OCI-LY7 (cell line): ENCODE measurements at regions not wholly inside any gene's neighbourhood (a gene's known extent, or its start where the extent isn't known, plus 50 kb on each side); places are given as distances from the start of the nearest gene placed in this dataset.

ENCODE experiments used
- BruUV-seq: library from RNA; stranded (reverse); fragments of 400-500 nt; replicated peaks from 2 replicates; lab custom pipeline; 2021; lab: Mats Ljungman, UMichigan
- CTCF ChIA-PET: fragments of 300-600 bp; sonication (Branson Sonifier 250); formaldehyde crosslinking; loops from one replicate; lab custom pipeline; 2022; ENCODE audit warnings: antibody characterized with exemption; ENCODE audit not compliant: unreplicated experiment; lab: Charles Lee
- POLR2A ChIA-PET: fragments of 300-600 bp; sonication (Branson Sonifier 250); formaldehyde crosslinking; loops from one replicate; lab custom pipeline; 2022; ENCODE audit warnings: antibody characterized with exemption; lab: Charles Lee
- DNase-seq: peaks from one replicate; pipeline ENCODE4 v3.0.0-alpha.2; 2015; ENCODE audit warnings: low spot score
- H2AFZ ChIP-seq: fragments of 200-600 bp; sonication (generic), shearing (Covaris generic); 2 replicates; pipeline ENCODE4 v1.6.1; 2014; ENCODE audit warnings: mild to moderate bottlenecking, antibody characterized with exemption, low read length, moderate library complexity
- H3K27ac ChIP-seq: fragments of 200-600 bp; sonication (generic); 2 replicates; pipeline ENCODE4 v1.5.1; 2014; ENCODE audit warnings: mixed run types, low read depth, mild to moderate bottlenecking, moderate library complexity, low read length, inconsistent platforms; ENCODE audit not compliant: poor library complexity, severe bottlenecking
- H3K36me3 ChIP-seq: fragments of 200-600 bp; sonication (generic); 2 replicates; pipeline ENCODE4 v1.6.1; 2014; ENCODE audit warnings: mild to moderate bottlenecking, antibody characterized with exemption, low read length, moderate library complexity, mixed read lengths; ENCODE audit not compliant: insufficient read depth
- H3K4me1 ChIP-seq: fragments of 200-600 bp; sonication (generic); 2 replicates; pipeline ENCODE4 v1.5.1; 2014; ENCODE audit warnings: mild to moderate bottlenecking, low read length; ENCODE audit not compliant: insufficient read depth, poor library complexity, severe bottlenecking
- H3K4me2 ChIP-seq: fragments of 200-600 bp; sonication (generic); 2 replicates; pipeline ENCODE4 v1.6.1; 2014; ENCODE audit warnings: mild to moderate bottlenecking, low read length
- H3K4me3 ChIP-seq: fragments of 200-600 bp; sonication (generic); 2 replicates; pipeline ENCODE4 v1.5.1; 2014; ENCODE audit warnings: mild to moderate bottlenecking, low read depth, low read length; ENCODE audit not compliant: poor library complexity, severe bottlenecking
- H3K79me2 ChIP-seq: fragments of 200-600 bp; sonication (generic); 2 replicates; pipeline ENCODE4 v1.6.1; 2016; ENCODE audit warnings: low read depth, mild to moderate bottlenecking, low read length, moderate library complexity, mixed read lengths; ENCODE audit not compliant: insufficient read depth
- H3K9me2 ChIP-seq: fragments of 200-600 bp; sonication (generic); 2 replicates; pipeline ENCODE4 v1.6.1; 2016; ENCODE audit warnings: mild to moderate bottlenecking, low read length, mixed read lengths; ENCODE audit not compliant: insufficient read depth
- H3K9me3 ChIP-seq: fragments of 200-600 bp; sonication (generic); 2 replicates; pipeline ENCODE4 v1.6.1; 2014; ENCODE audit warnings: mild to moderate bottlenecking, mixed run types, low read length, mixed read lengths
- H4K20me1 ChIP-seq: fragments of 200-600 bp; sonication (generic); 2 replicates; pipeline ENCODE4 v1.6.1; 2014; ENCODE audit warnings: mild to moderate bottlenecking, antibody characterized with exemption, low read length, moderate library complexity, mixed read lengths; ENCODE audit not compliant: insufficient read depth
- CTCF ChIP-seq: fragments of 200-600 bp; sonication (generic); conservative IDR thresholded peaks from 2 replicates; pipeline ENCODE4 v1.5.1; 2014; ENCODE audit warnings: mild to moderate bottlenecking, antibody characterized with exemption, low read length, moderate library complexity, mixed read lengths
- EZH2phosphoT487 ChIP-seq: fragments of 200-600 bp; sonication (generic); IDR thresholded peaks from 2 replicates; pipeline ENCODE4 v1.6.1; 2018; ENCODE audit warnings: low read depth, borderline replicate concordance, mild to moderate bottlenecking, mixed run types, antibody characterized with exemption, low read length, moderate library complexity, mixed read lengths
- intact Hi-C: fragments of 100-400 bp; cut with micrococcal nuclease; formaldehyde crosslinking; loops from one replicate; pipeline ENCODE4 v1.10.0; 2022; ENCODE audit not compliant: unreplicated experiment

GRCh38 chrX:5756616-5757015 is 472.1 kb downstream of the NLGN4X start:
- POLR2A ChIA-PET: no interaction called here
- Histone ChIP-seq H3K79me2 (no peaks in the 10 kb centered on the region), H3K4me2 (no peak overlapping the region), H3K4me3 (no peak overlapping the region), H4K20me1 (no peaks in the 10 kb centered on the region), H3K9me3 (no peaks in the 10 kb centered on the region), H2AFZ (no peak overlapping the region), H3K9me2 (no peaks in the 10 kb centered on the region), H3K36me3 (no peaks in the 10 kb centered on the region), H3K27ac (no peak overlapping the region), H3K4me1 (no peaks in the 10 kb centered on the region)
- TF ChIP-seq CTCF (no peak), EZH2phosphoT487 (no peak)
- no TSS peak for BruUV-seq
- no peak for DNase-seq
- intact Hi-C loops: no loop called here
- CTCF ChIA-PET: no interaction called here

- Histone ChIP-seq H3K4me2 (no peak overlapping the region), H3K79me2 (no peaks in the 10 kb centered on the region), H3K36me3 (no peaks in the 10 kb centered on the region), H3K4me3 (no peak overlapping the region), H3K9me3 (no peaks in the 10 kb centered on the region), H3K27ac (no peak overlapping the region), H3K9me2 (no peaks in the 10 kb centered on the region), H3K4me1 (no peaks in the 10 kb centered on the region), H4K20me1 (no peaks in the 10 kb centered on the region), H2AFZ (no peak overlapping the region)
- BruUV-seq: no TSS peak
- ChIA-PET POLR2A (no interaction called here), CTCF (no interaction called here)
- DNase-seq: no peak
- intact Hi-C loops: no loop called here
- TF ChIP-seq CTCF (no peak), EZH2phosphoT487 (no peak)
Observed at GRCh38 chrX:5753291-5753690, 475.4 kb downstream of the NLGN4X start.

GRCh38 chrX:5752831-5753230 is 475.8 kb downstream of the NLGN4X start:
- Histone ChIP-seq H3K4me2 (no peak overlapping the region), H3K4me1 (no peaks in the 10 kb centered on the region), H3K79me2 (no peaks in the 10 kb centered on the region), H3K27ac (no peak overlapping the region), H4K20me1 (no peaks in the 10 kb centered on the region), H2AFZ (no peak overlapping the region), H3K36me3 (no peaks in the 10 kb centered on the region), H3K4me3 (no peak overlapping the region), H3K9me2 (no peaks in the 10 kb centered on the region), H3K9me3 (no peaks in the 10 kb centered on the region)
- no peak for DNase-seq
- CTCF ChIA-PET: no interaction called here
- POLR2A ChIA-PET: no interaction called here
- no TSS peak for BruUV-seq
- TF ChIP-seq CTCF (no peak), EZH2phosphoT487 (no peak)
- intact Hi-C loops: no loop called here
